HCT116 (cell line): ENCODE measurements at regions not wholly inside any gene's neighbourhood (a gene's known extent, or its start where the extent isn't known, plus 50 kb on each side); places are given as distances from the start of the nearest gene placed in this dataset.

ENCODE experiments used
- ATAC-seq: fragments of 200-7000 bp; cut with Tn5 transposase; 2 replicates; pipeline ENCODE4 v1.9.1; 2020; ENCODE audit warnings: mild to moderate bottlenecking, moderate library complexity
- BruUV-seq: library from RNA; stranded (reverse); fragments of 400-500 nt; replicated peaks from 2 replicates; lab custom pipeline; 2021; lab: Mats Ljungman, UMichigan
- CTCF ChIA-PET: fragments of 300-600 bp; sonication (Branson Sonifier 250); formaldehyde crosslinking; loops from one replicate; lab custom pipeline; 2021; ENCODE audit warnings: antibody characterized with exemption; lab: Charles Lee
- POLR2A ChIA-PET: fragments of 300-600, 350-600 bp; sonication (Branson Sonifier 250); formaldehyde crosslinking; loops from one replicate; lab custom pipeline; 2021; ENCODE audit warnings: antibody characterized with exemption; lab: Charles Lee
- RAD21 ChIA-PET, 2 experiments: fragments of 300-600 bp; sonication (Branson Sonifier 250); formaldehyde crosslinking; loops; one replicate each; lab custom pipeline; 2023; ENCODE audit warnings: low total read pairs in 2 of 2; ENCODE audit not compliant: uncharacterized antibody in 2 of 2, unreplicated experiment in 2 of 2, low non-redundant PET in 1 of 2; lab: Charles Lee
- DNase-seq: peaks from one replicate; pipeline ENCODE4 v3.0.0-alpha.2; 2010; ENCODE audit warnings: low read depth, low spot score
- H2AFZ ChIP-seq: fragments of 200-600 bp; shearing (Covaris generic), sonication (generic); 2 replicates; pipeline ENCODE4 v1.6.1; 2017; ENCODE audit warnings: low read depth, mixed run types, mixed read lengths, antibody characterized with exemption, low read length; ENCODE audit not compliant: poor library complexity, severe bottlenecking
- H3K27ac ChIP-seq: 2 replicates; pipeline ENCODE4 v1.5.1; 2012; ENCODE audit warnings: low read depth, low read length
- H3K27me3 ChIP-seq: fragments of 200-600 bp; sonication (generic); 2 replicates; pipeline ENCODE4 v1.6.1; 2016; ENCODE audit warnings: mixed run types, low read length, mixed read lengths; ENCODE audit not compliant: insufficient read depth
- H3K36me3 ChIP-seq, 2 experiments: fragments of 200-500 bp in 1 of 2; fragments of 200-600 bp in 1 of 2; sonication (Bioruptor generic) in 1 of 2; sonication (generic) in 1 of 2; 2 replicates each; pipeline versions ENCODE4 v1.5.1 to v1.6.1; 2014 to 2016; ENCODE audit warnings: low read length in 2 of 2, inconsistent platforms in 1 of 2, mixed read lengths in 1 of 2, mixed run types in 1 of 2; ENCODE audit not compliant: insufficient read depth in 2 of 2, control insufficient read depth in 1 of 2
- H3K4me1 ChIP-seq, 2 experiments: fragments of 200-600 bp in 1 of 2; sonication (generic) in 1 of 2; 2 replicates each; pipeline versions ENCODE4 v1.5.1 to v1.6.1; 2012 to 2017; ENCODE audit warnings: low read length in 2 of 2, inconsistent platforms in 1 of 2, mild to moderate bottlenecking in 1 of 2, mixed read lengths in 1 of 2, mixed run types in 1 of 2, moderate library complexity in 1 of 2; ENCODE audit not compliant: insufficient read depth in 2 of 2, control insufficient read depth in 1 of 2
- H3K4me2 ChIP-seq: fragments of 200-600 bp; sonication (generic); 2 replicates; pipeline ENCODE4 v1.6.1; 2017; ENCODE audit warnings: mixed run types, low read length, mixed read lengths
- H3K4me3 ChIP-seq, 2 experiments: fragments of 200-600 bp in 1 of 2; sonication (generic) in 1 of 2; replicated peaks in 1 of 2; 2 replicates each; pipeline ENCODE4 v1.5.1; 2011 to 2016; ENCODE audit warnings: low read length in 2 of 2, control low read depth in 1 of 2, low read depth in 1 of 2, mild to moderate bottlenecking in 1 of 2, mixed read lengths in 1 of 2, mixed run types in 1 of 2
- H3K79me2 ChIP-seq: fragments of 200-600 bp; sonication (generic); 2 replicates; pipeline ENCODE4 v1.6.1; 2017; ENCODE audit warnings: mild to moderate bottlenecking, mixed run types, low read length, moderate library complexity, mixed read lengths; ENCODE audit not compliant: insufficient read depth
- H3K9ac ChIP-seq: fragments of 200-600 bp; sonication (generic); 2 replicates; pipeline ENCODE4 v1.6.1; 2016; ENCODE audit warnings: low read length, mixed read lengths
- H3K9me2 ChIP-seq: fragments of 200-600 bp; sonication (generic), shearing (Covaris generic); 2 replicates; pipeline ENCODE4 v1.6.1; 2017; ENCODE audit warnings: mixed run types, mild to moderate bottlenecking, moderate library complexity; ENCODE audit not compliant: insufficient read depth
- H3K9me3 ChIP-seq, 2 experiments: fragments of 200-500 bp in 1 of 2; fragments of 200-600 bp in 1 of 2; sonication (Bioruptor generic) in 1 of 2; sonication (generic) in 1 of 2; 2 replicates each; pipeline ENCODE4 v1.6.1; 2014 to 2017; ENCODE audit warnings: low read length in 2 of 2, mixed read lengths in 2 of 2, inconsistent platforms in 1 of 2, low read depth in 1 of 2, mild to moderate bottlenecking in 1 of 2, mixed run types in 1 of 2, moderate library complexity in 1 of 2; ENCODE audit not compliant: control insufficient read depth in 1 of 2, insufficient read depth in 1 of 2
- H4K20me1 ChIP-seq: fragments of 200-600 bp; sonication (generic), shearing (Covaris generic); 2 replicates; pipeline ENCODE4 v1.6.1; 2017; ENCODE audit warnings: mixed run types, mild to moderate bottlenecking, moderate library complexity; ENCODE audit not compliant: insufficient read depth
- EGR1 ChIP-seq: IDR thresholded peaks from 2 replicates; pipeline ENCODE4 v1.6.1; 2012; ENCODE audit warnings: low read depth
- JUND ChIP-seq: IDR thresholded peaks from 2 replicates; pipeline ENCODE4 v1.6.1; 2012
- MAX ChIP-seq: IDR thresholded peaks from 2 replicates; pipeline ENCODE4 v1.6.1; 2012
- POLR2AphosphoS5 ChIP-seq: IDR thresholded peaks from 2 replicates; pipeline ENCODE4 v1.6.1; 2011; ENCODE audit warnings: mild to moderate bottlenecking, low read depth, low read length, moderate library complexity
- SRF ChIP-seq: IDR thresholded peaks from 2 replicates; pipeline ENCODE4 v1.6.1; 2012; ENCODE audit warnings: low read depth
- intact Hi-C: fragments of 100-400 bp; cut with micrococcal nuclease; formaldehyde crosslinking; loops from 2 replicates; pipeline ENCODE4 v1.10.0; 2022

- DNase-seq (no peak), ATAC-seq (no peak)
- ChIA-PET CTCF (no interaction called here), RAD21 (no interaction called here), POLR2A (no interaction called here)
- Histone ChIP-seq H3K27me3 (no peaks in the 10 kb centered on the region), H3K9me3 (no peaks in the 10 kb centered on the region), H2AFZ (no peak overlapping the region), H3K4me1 (no peaks in the 10 kb centered on the region), H3K4me3 (no peak overlapping the region), H3K9ac (no peak overlapping the region), H3K79me2 (no peaks in the 10 kb centered on the region), H4K20me1 (no peaks in the 10 kb centered on the region), H3K4me2 (no peak overlapping the region), H3K27ac (no peak overlapping the region), H3K9me2 (no peaks in the 10 kb centered on the region), H3K36me3 (no peaks in the 10 kb centered on the region)
- intact Hi-C loops: no loop called here
- no TSS peak for BruUV-seq
- TF ChIP-seq POLR2AphosphoS5: no peak
- TF ChIP-seq SRF: no peak
- no peak for TF ChIP-seq MAX
Measured at GRCh38 chr6:21856844-21857243, 263.3 kb downstream of the SOX4 start.

- Histone ChIP-seq H3K36me3 (no peaks in the 10 kb centered on the region), H3K4me2 (no peak overlapping the region), H3K9me2 (no peaks in the 10 kb centered on the region), H3K4me3 (no peak overlapping the region), H3K79me2 (no peaks in the 10 kb centered on the region), H2AFZ (no peak overlapping the region), H3K4me1 (no peaks in the 10 kb centered on the region), H3K9ac (no peak overlapping the region), H4K20me1 (no peaks in the 10 kb centered on the region), H3K27ac (no peak overlapping the region), H3K27me3 (no peaks in the 10 kb centered on the region), H3K9me3 (no peaks in the 10 kb centered on the region)
- ChIA-PET RAD21 (no interaction called here), POLR2A (no interaction called here), CTCF (no interaction called here)
- BruUV-seq: no TSS peak
- intact Hi-C loops: no loop called here
- no peak for ATAC-seq
- TF ChIP-seq EGR1 (no peak), JUND (no peak)
- DNase-seq: no peak
Measured at GRCh38 chr6:21858076-21858475, 264.5 kb downstream of the SOX4 start.
